PFSK-1 (cell line): ENCODE measurements at regions not wholly inside any gene's neighbourhood (a gene's known extent, or its start where the extent isn't known, plus 50 kb on each side); places are given as distances from the start of the nearest gene placed in this dataset.

Source experiments
- FOXP2 ChIP-seq: optimal IDR thresholded peaks from 2 replicates; pipeline ENCODE3; 2011; ENCODE audit warnings: borderline replicate concordance, control low read depth, inconsistent platforms; ENCODE audit not compliant: insufficient read depth; ENCODE audit errors: extremely low read length, extremely low read depth
- POLR2AphosphoS5 ChIP-seq: IDR thresholded peaks from 2 replicates; pipeline ENCODE4 v1.6.1; 2012; ENCODE audit warnings: low read depth, mild to moderate bottlenecking, control low read depth, low read length, moderate library complexity
- REST ChIP-seq, 2 experiments: IDR thresholded peaks; 2 replicates each; pipeline versions ENCODE4 v1.6.1 to v1.8.0; 2011 to 2012; ENCODE audit warnings: low read depth in 2 of 2, low read length in 2 of 2, control low read depth in 1 of 2, inconsistent platforms in 1 of 2, mild to moderate bottlenecking in 1 of 2, moderate library complexity in 1 of 2; ENCODE audit not compliant: insufficient read depth in 1 of 2
- SIN3A ChIP-seq: IDR thresholded peaks from 2 replicates; pipeline ENCODE4 v1.6.1; 2012; ENCODE audit warnings: mild to moderate bottlenecking, low read length, moderate library complexity, borderline replicate concordance; ENCODE audit not compliant: insufficient read depth
- TAF1 ChIP-seq: IDR thresholded peaks from 2 replicates; pipeline ENCODE4 v1.6.1; 2012; ENCODE audit warnings: low read length, control low read depth, borderline replicate concordance; ENCODE audit not compliant: insufficient read depth

DNA sequence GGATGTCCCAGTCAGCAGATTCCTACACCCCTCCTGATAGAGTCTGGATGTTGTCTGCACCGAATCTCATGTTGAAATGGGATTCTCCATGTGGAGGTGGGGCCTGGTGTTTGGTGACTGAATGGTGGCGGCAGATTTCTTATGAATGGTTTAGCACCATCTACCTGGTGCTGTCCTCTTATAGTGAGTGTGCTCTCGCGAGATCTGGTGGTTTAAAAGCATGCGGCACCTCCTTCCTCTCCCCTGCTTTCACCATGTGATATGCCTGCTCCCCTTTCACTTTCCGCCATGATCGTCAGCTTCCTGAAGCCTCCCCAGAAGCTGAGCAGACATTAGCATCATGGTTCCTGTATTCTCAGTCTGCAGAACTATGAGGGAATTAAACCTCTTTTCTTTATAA is 135.2 kb upstream of the SLC6A11 start:
- TF ChIP-seq POLR2AphosphoS5 (no peak), TAF1 (no peak), SIN3A (no peak), FOXP2 (no peak), REST (IDR thresholded peaks at IDR 0.05; ENCODE audit: insufficient read depth in 1 of 2, low read depth in 2 of 2, low read length in 2 of 2) (no peak)

DNA sequence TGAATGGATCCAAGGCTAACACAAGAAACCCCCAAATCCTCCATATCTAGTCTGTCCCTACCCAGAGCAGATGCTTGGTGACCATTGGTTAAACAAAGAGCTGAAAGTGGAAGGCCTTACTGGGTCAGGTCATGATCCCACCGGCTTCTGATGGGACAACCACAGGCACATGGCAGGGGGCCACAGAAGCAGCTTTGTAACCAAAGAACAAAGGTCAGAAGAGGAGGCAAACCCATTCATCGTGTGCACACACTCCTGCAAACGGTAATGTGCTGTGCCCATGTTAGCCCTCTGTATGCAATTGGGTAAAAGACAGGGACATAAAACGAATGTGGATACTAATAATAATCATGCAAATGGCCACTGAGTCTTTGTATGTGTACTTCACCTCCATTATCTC is 133.3 kb upstream of the SLC6A11 start:
- TF ChIP-seq FOXP2 (no peak), SIN3A (no peak)

DNA sequence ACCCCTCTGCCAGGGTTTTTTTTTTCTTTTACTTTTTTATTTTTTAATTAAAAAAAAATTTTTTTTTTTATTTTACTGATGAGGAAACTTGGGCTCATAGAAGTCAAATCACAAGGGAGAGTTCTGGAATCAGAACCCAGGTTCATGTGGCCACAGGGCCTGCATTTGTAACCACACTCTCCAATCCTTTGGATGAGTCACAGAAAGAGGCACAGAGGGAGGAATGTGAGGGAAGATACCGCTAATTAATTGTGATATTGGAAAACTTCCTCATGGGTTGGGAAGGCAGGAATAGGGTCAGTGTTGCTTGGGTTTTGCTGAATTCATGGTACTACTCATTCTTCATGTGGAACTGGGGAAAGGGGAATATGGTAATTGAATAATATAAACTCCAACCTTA is 132.9 kb upstream of the SLC6A11 start:
- TF ChIP-seq TAF1 (no peak), SIN3A (no peak), FOXP2 (no peak), REST (IDR thresholded peaks at IDR 0.05; ENCODE audit: insufficient read depth in 1 of 2, low read depth in 2 of 2, low read length in 2 of 2) (no peak), POLR2AphosphoS5 (no peak)

DNA sequence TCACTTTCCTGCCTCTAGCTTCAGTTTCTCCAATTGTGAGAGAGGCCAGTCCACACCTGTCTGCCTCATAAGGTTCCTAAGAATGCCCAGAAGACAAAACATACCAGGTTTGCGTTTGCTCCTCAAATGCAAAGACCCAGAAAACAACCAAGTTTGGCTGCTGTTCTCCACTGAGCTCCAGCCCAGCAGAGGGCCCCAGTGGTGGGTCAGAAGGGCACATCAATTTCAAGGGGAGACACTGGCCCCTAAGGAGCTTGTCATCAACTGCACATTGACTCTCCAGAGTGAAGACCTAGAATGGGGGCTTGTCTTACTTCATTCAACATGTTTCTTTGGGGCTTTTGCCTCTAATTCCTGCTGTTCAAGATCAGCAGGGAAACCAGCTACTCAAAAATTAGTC is 127.9 kb upstream of the SLC6A11 start:
- no peak for TF ChIP-seq POLR2AphosphoS5
- TF ChIP-seq REST (IDR thresholded peaks at IDR 0.05; ENCODE audit: insufficient read depth in 1 of 2, low read depth in 2 of 2, low read length in 2 of 2): no peak
- no peak for TF ChIP-seq SIN3A
- TF ChIP-seq TAF1: no peak
- TF ChIP-seq FOXP2: no peak

- TF ChIP-seq POLR2AphosphoS5 (no peak), SIN3A (no peak), TAF1 (no peak), REST (IDR thresholded peaks at IDR 0.05; ENCODE audit: insufficient read depth in 1 of 2, low read depth in 2 of 2, low read length in 2 of 2) (no peak), FOXP2 (no peak)
These were observed 127.4 kb upstream of the SLC6A11 start for GRCh38 chr3:10688548-10689172.
